HepG2 (cell line): ENCODE measurements at regions not wholly inside any gene's neighbourhood (a gene's known extent, or its start where the extent isn't known, plus 50 kb on each side); places are given as distances from the start of the nearest gene placed in this dataset.
A peak's percentile ranks its signal among the peaks of the same experiment; 100 is the strongest.

Experiments used
- ATAC-seq: fragments of 200-7000 bp; cut with Tn5 transposase; 3 replicates; pipeline ENCODE4 v1.9.1; 2020; ENCODE audit warnings: mild to moderate bottlenecking, moderate library complexity
- BruUV-seq: library from RNA; stranded (reverse); fragments of 400-500 nt; replicated peaks from 2 replicates; lab custom pipeline; 2021; lab: Mats Ljungman, UMichigan
- CTCF ChIA-PET: fragments of 300-600 bp; formaldehyde crosslinking; extraction: SDS; loops from one replicate; lab custom pipeline; 2021; ENCODE audit warnings: low total read pairs, inconsistent platforms, low intra/inter-chr PET ratio; lab: Yijun Ruan, JAX
- POLR2A ChIA-PET: fragments of 350-600 bp; sonication (Branson Sonifier 250); formaldehyde crosslinking; loops from one replicate; lab custom pipeline; 2020; ENCODE audit warnings: antibody characterized with exemption, inconsistent platforms; lab: Yijun Ruan, JAX
- DNase-seq: peaks from one replicate; pipeline ENCODE4 v3.0.0-alpha.2; 2015; ENCODE audit warnings: low spot score
- FAIRE-seq: peaks from 3 replicates; lab custom pipeline; 2011; peaks lifted over from hg19 to GRCh38; lab: Jason Lieb, UNC
- H2AFZ ChIP-seq: one replicate; pipeline ENCODE4 v1.6.1; 2011; ENCODE audit warnings: low read length, inconsistent platforms
- H3K27ac ChIP-seq: fragments of 300-600 bp; 3 replicates; pipeline ENCODE4 v1.8.0; 2011; ENCODE audit warnings: mixed run types, mild to moderate bottlenecking, mixed read lengths, low read length, inconsistent platforms; ENCODE audit not compliant: insufficient read depth; ENCODE audit errors: extremely low read length
- H3K27me3 ChIP-seq, 2 experiments: fragments of 200-600 bp in 1 of 2; 2 replicates in 1 of 2; 3 replicates in 1 of 2; pipeline versions ENCODE4 v1.6.0 to v1.8.0; 2011; ENCODE audit warnings: low read length in 2 of 2, mild to moderate bottlenecking in 2 of 2, moderate library complexity in 2 of 2, inconsistent platforms in 1 of 2; ENCODE audit not compliant: insufficient read depth in 2 of 2, control insufficient read depth in 1 of 2
- H3K36me3 ChIP-seq, 2 experiments: fragments of 200-600 bp in 1 of 2; replicated peaks in 1 of 2; 2 replicates in 1 of 2; 3 replicates in 1 of 2; pipeline versions ENCODE4 v1.5.1 to v1.8.0; 2011; ENCODE audit warnings: low read length in 2 of 2, inconsistent platforms in 1 of 2; ENCODE audit not compliant: insufficient read depth in 2 of 2, control insufficient read depth in 1 of 2
- H3K4me1 ChIP-seq: 2 replicates; pipeline ENCODE4 v1.5.1; 2012; ENCODE audit warnings: low read length, inconsistent platforms; ENCODE audit not compliant: insufficient read depth
- H3K4me2 ChIP-seq: 2 replicates; pipeline ENCODE4 v1.6.0; 2011; ENCODE audit warnings: low read depth, low read length, inconsistent platforms
- H3K4me3 ChIP-seq, 3 experiments: fragments of 200-600 bp in 1 of 3; sonication (generic), shearing (Covaris generic) in 1 of 3; replicated peaks in 1 of 3; 2 replicates each; pipeline ENCODE4 v1.5.1; 2011 to 2016; ENCODE audit warnings: low read length in 3 of 3, inconsistent platforms in 2 of 3, low read depth in 2 of 3, mild to moderate bottlenecking in 2 of 3, control low read depth in 1 of 3, mixed read lengths in 1 of 3; ENCODE audit not compliant: insufficient read depth in 1 of 3
- H3K79me2 ChIP-seq: one replicate; pipeline ENCODE4 v1.6.1; 2011; ENCODE audit warnings: low read length, inconsistent platforms; ENCODE audit not compliant: insufficient read depth
- H3K9ac ChIP-seq: 2 replicates; pipeline ENCODE4 v1.6.0; 2011; ENCODE audit warnings: mild to moderate bottlenecking, low read depth, low read length, inconsistent platforms; ENCODE audit not compliant: insufficient read depth
- H3K9me3 ChIP-seq: 2 replicates; pipeline ENCODE4 v1.5.1; 2012; ENCODE audit warnings: mild to moderate bottlenecking, low read length
- H4K20me1 ChIP-seq: 2 replicates; pipeline ENCODE4 v1.6.0; 2011; ENCODE audit warnings: inconsistent platforms, mild to moderate bottlenecking, low read length, moderate library complexity; ENCODE audit not compliant: insufficient read depth
- ATF7 ChIP-seq, 2 experiments: fragments of 450-650 bp in 1 of 2; sonication (generic) in 1 of 2; formaldehyde crosslinking in 1 of 2; IDR thresholded peaks; 2 replicates each; pipeline versions ENCODE4 v1.4.0 to v1.6.1; 2016 to 2020; ENCODE audit warnings: antibody characterized with exemption in 1 of 2, mild to moderate bottlenecking in 1 of 2, missing genetic modification reagents in 1 of 2
- CREB1 ChIP-seq, 2 experiments: fragments of 450-650 bp in 1 of 2; IDR thresholded peaks; 2 replicates each; pipeline ENCODE4 v1.6.1; 2016 to 2017; ENCODE audit warnings: control low read depth in 1 of 2, mild to moderate bottlenecking in 1 of 2, missing compliant biosample characterization in 1 of 2, missing genetic modification characterization in 1 of 2
- HMG20B ChIP-seq: conservative IDR thresholded peaks from 2 replicates; pipeline ENCODE4 v1.6.1; 2016; ENCODE audit warnings: missing genetic modification reagents, missing compliant biosample characterization
- SALL2 ChIP-seq: sonication (generic); formaldehyde crosslinking; IDR thresholded peaks from 2 replicates; pipeline ENCODE4 v1.8.1; 2023; ENCODE audit warnings: mild to moderate bottlenecking, missing genetic modification reagents, inconsistent platforms
- STAG1 ChIP-seq: sonication (generic); formaldehyde crosslinking; IDR thresholded peaks from 2 replicates; pipeline ENCODE4 v1.4.0; 2020; ENCODE audit warnings: missing genetic modification reagents
- TAF1 ChIP-seq: sonication (generic); formaldehyde crosslinking; IDR thresholded peaks from 2 replicates; pipeline ENCODE4 v1.4.0; 2020; ENCODE audit warnings: missing genetic modification reagents
- TAF15 ChIP-seq: fragments of 200-400 bp; formaldehyde crosslinking; IDR thresholded peaks from one replicate; pipeline ENCODE4 v1.6.1; 2018; ENCODE audit warnings: mild to moderate bottlenecking, low read depth, low read length; ENCODE audit not compliant: poor library complexity, severe bottlenecking
- ZNF383 ChIP-seq: sonication (generic); formaldehyde crosslinking; IDR thresholded peaks from 2 replicates; pipeline ENCODE4 v1.4.0; 2020; ENCODE audit warnings: missing genetic modification reagents, mild to moderate bottlenecking, borderline replicate concordance
- ZNF44 ChIP-seq: sonication (generic); formaldehyde crosslinking; IDR thresholded peaks from 2 replicates; pipeline ENCODE4 v1.5.1; 2020; ENCODE audit warnings: mild to moderate bottlenecking, missing genetic modification reagents
- ZNF782 ChIP-seq: sonication (generic); formaldehyde crosslinking; IDR thresholded peaks from 2 replicates; pipeline ENCODE4 v1.4.0; 2020; ENCODE audit warnings: missing genetic modification reagents, mild to moderate bottlenecking, borderline replicate concordance
- WGBS: methylation state at CpG from one replicate; pipeline ENCODE4 v1.1.6; 2017; ENCODE audit warnings: low lambda C conversion rate; 5-methylcytosine and 5-hydroxymethylcytosine counted together
- in situ Hi-C: cut with HindIII; loops from 2 replicates; pipeline ENCODE4 v1.10.0; 2017; ENCODE audit warnings: low pct_unique_long_range_greater_than_20kb; ENCODE audit not compliant: extremely low pct_ligation_motif_present
- intact Hi-C: fragments of 100-400 bp; cut with micrococcal nuclease; formaldehyde crosslinking; loops from one replicate; pipeline ENCODE4 v1.10.0; 2022; ENCODE audit not compliant: unreplicated experiment
- TF ChIP-seq, protein P1 (sequence below): IDR thresholded peaks from 2 replicates; pipeline ENCODE4 v1.6.1; 2012; ENCODE audit warnings: low read depth, low read length, improper control_type of control experiment
- TF ChIP-seq, protein P2 (sequence below): sonication (generic); formaldehyde crosslinking; IDR thresholded peaks from 2 replicates; pipeline ENCODE4 v1.4.0; 2020; ENCODE audit warnings: missing genetic modification reagents
- TF ChIP-seq, protein P3 (sequence below): sonication (generic); formaldehyde crosslinking; IDR thresholded peaks from 2 replicates; pipeline ENCODE4 v1.9.0; 2022; ENCODE audit warnings: low read depth, missing genetic modification reagents
- TF ChIP-seq, protein P4 (sequence below): IDR thresholded peaks from 2 replicates; pipeline ENCODE4 v1.6.1; 2016; ENCODE audit warnings: low read depth, control low read depth
- TF ChIP-seq, protein P5 (sequence below): sonication (generic); formaldehyde crosslinking; IDR thresholded peaks from 2 replicates; pipeline ENCODE4 v1.4.0; 2020; ENCODE audit warnings: missing genetic modification reagents

DNA sequence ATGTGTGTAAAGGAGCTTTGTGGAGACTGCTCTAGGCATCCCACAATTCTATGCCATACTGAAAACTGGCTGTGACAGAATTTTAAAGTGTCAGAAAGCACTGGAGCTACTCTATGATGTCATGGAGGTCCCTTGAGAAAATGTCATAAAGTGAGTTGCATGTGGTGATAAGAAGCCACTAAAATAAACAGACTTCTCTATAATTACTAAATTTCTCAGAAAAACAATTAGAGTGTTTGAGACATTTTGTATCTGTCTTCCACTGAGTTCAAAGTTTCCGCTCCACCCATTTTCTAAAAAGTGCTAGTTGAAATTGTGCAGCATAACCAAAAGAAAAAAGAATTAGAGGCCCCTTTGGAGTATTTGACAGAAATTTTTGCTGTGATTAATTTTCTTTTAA is 603.9 kb downstream of the KCNJ2 start:
- intact Hi-C loops = no loop called here
- BruUV-seq = no TSS peak
- POLR2A ChIA-PET = no interaction called here

More for the DNA sequence above, 603.9 kb downstream of the KCNJ2 start:
- CTCF ChIA-PET = no interaction called here
- no peak overlapping the region for H2AFZ ChIP-seq
- in situ Hi-C loops = no loop called here
- DNase-seq = no peak
- no peaks in the 10 kb centered on the region for H3K4me1 ChIP-seq
- no peak overlapping the region for H3K4me2 ChIP-seq
- H4K20me1 ChIP-seq = no peaks in the 10 kb centered on the region
- H3K79me2 ChIP-seq = no peaks in the 10 kb centered on the region
- no peak overlapping the region for H3K27ac ChIP-seq
- no peak overlapping the region for H3K4me3 ChIP-seq
- ATAC-seq = no peak
- FAIRE-seq = no peak
- no peaks in the 10 kb centered on the region for H3K9me3 ChIP-seq
- TF ChIP-seq ATF7 (IDR thresholded peaks at IDR 0.05) (peak; percentile 17; the same call in 1 of the 2 replicates), ATF7 (CRISPR knock-in tag; IDR thresholded peaks at IDR 0.05) (no peak), STAG1 (CRISPR knock-in tag) (no peak), ZNF782 (CRISPR knock-in tag) (no peak), CREB1 (IDR thresholded peaks at IDR 0.05) (peak; percentile 38; the same call in 1 of the 2 replicates), CREB1 (CRISPR knock-in tag; IDR thresholded peaks at IDR 0.05) (no peak), ZNF44 (no peak), TAF15 (no peak), SALL2 (CRISPR knock-in tag) (no peak), HMG20B (no peak), ZNF383 (no peak), TAF1 (CRISPR knock-in tag) (no peak)
- TF ChIP-seq, protein P1, sequence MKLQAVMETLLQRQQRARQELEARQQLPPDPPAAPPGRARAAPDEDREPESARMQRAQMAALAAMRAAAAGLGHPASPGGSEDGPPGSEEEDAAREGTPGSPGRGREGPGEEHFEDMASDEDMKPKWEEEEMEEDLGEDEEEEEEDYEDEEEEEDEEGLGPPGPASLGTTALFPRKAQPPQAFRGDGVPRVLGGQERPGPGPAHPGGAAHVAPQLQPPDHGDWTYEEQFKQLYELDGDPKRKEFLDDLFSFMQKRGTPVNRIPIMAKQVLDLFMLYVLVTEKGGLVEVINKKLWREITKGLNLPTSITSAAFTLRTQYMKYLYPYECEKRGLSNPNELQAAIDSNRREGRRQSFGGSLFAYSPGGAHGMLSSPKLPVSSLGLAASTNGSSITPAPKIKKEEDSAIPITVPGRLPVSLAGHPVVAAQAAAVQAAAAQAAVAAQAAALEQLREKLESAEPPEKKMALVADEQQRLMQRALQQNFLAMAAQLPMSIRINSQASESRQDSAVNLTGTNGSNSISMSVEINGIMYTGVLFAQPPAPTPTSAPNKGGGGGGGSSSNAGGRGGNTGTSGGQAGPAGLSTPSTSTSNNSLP = no peak
- TF ChIP-seq, protein P2, sequence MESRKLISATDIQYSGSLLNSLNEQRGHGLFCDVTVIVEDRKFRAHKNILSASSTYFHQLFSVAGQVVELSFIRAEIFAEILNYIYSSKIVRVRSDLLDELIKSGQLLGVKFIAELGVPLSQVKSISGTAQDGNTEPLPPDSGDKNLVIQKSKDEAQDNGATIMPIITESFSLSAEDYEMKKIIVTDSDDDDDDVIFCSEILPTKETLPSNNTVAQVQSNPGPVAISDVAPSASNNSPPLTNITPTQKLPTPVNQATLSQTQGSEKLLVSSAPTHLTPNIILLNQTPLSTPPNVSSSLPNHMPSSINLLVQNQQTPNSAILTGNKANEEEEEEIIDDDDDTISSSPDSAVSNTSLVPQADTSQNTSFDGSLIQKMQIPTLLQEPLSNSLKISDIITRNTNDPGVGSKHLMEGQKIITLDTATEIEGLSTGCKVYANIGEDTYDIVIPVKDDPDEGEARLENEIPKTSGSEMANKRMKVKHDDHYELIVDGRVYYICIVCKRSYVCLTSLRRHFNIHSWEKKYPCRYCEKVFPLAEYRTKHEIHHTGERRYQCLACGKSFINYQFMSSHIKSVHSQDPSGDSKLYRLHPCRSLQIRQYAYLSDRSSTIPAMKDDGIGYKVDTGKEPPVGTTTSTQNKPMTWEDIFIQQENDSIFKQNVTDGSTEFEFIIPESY (CRISPR knock-in tag) = no peak
- TF ChIP-seq, protein P3, sequence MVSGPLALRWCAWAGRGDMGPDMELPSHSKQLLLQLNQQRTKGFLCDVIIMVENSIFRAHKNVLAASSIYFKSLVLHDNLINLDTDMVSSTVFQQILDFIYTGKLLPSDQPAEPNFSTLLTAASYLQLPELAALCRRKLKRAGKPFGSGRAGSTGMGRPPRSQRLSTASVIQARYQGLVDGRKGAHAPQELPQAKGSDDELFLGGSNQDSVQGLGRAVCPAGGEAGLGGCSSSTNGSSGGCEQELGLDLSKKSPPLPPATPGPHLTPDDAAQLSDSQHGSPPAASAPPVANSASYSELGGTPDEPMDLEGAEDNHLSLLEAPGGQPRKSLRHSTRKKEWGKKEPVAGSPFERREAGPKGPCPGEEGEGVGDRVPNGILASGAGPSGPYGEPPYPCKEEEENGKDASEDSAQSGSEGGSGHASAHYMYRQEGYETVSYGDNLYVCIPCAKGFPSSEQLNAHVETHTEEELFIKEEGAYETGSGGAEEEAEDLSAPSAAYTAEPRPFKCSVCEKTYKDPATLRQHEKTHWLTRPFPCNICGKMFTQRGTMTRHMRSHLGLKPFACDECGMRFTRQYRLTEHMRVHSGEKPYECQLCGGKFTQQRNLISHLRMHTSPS (CRISPR knock-in tag) = no peak
- TF ChIP-seq, protein P4, sequence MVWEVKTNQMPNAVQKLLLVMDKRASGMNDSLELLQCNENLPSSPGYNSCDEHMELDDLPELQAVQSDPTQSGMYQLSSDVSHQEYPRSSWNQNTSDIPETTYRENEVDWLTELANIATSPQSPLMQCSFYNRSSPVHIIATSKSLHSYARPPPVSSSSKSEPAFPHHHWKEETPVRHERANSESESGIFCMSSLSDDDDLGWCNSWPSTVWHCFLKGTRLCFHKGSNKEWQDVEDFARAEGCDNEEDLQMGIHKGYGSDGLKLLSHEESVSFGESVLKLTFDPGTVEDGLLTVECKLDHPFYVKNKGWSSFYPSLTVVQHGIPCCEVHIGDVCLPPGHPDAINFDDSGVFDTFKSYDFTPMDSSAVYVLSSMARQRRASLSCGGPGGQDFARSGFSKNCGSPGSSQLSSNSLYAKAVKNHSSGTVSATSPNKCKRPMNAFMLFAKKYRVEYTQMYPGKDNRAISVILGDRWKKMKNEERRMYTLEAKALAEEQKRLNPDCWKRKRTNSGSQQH (CRISPR knock-in tag) = no peak
- TF ChIP-seq, protein P5, sequence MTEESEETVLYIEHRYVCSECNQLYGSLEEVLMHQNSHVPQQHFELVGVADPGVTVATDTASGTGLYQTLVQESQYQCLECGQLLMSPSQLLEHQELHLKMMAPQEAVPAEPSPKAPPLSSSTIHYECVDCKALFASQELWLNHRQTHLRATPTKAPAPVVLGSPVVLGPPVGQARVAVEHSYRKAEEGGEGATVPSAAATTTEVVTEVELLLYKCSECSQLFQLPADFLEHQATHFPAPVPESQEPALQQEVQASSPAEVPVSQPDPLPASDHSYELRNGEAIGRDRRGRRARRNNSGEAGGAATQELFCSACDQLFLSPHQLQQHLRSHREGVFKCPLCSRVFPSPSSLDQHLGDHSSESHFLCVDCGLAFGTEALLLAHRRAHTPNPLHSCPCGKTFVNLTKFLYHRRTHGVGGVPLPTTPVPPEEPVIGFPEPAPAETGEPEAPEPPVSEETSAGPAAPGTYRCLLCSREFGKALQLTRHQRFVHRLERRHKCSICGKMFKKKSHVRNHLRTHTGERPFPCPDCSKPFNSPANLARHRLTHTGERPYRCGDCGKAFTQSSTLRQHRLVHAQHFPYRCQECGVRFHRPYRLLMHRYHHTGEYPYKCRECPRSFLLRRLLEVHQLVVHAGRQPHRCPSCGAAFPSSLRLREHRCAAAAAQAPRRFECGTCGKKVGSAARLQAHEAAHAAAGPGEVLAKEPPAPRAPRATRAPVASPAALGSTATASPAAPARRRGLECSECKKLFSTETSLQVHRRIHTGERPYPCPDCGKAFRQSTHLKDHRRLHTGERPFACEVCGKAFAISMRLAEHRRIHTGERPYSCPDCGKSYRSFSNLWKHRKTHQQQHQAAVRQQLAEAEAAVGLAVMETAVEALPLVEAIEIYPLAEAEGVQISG (CRISPR knock-in tag) = no peak
- no peak overlapping the region for H3K9ac ChIP-seq
- 91% methylated on average over 1 of the region's 1 CpG for whole genome bisulfite sequencing
- no peaks in the 10 kb centered on the region for H3K36me3 ChIP-seq
- H3K27me3 ChIP-seq = no peaks in the 10 kb centered on the region
